ENCODE measurements at regions not wholly inside any gene's neighbourhood (a gene's known extent, or its start where the extent isn't known, plus 50 kb on each side); places are given as distances from the start of the nearest gene placed in this dataset.

GRCh38 chr2:151159109-151159662 is 102.5 kb downstream of the RBM43 start:
- H3K4me2 ChIP-seq, result no peak overlapping the region
- no peak overlapping the region for H3K27ac ChIP-seq
- H3K4me1 ChIP-seq, result peaks cover 28% of the 10 kb centered on the region
- no peaks in the 10 kb centered on the region for H3K9me3 ChIP-seq
- no peak for TF ChIP-seq Cebpa-rat (IDR thresholded peaks at IDR 0.05)
- H3K27me3 ChIP-seq, result no peaks in the 10 kb centered on the region
- H3K4me3 ChIP-seq, result no peak overlapping the region
- H3K9ac ChIP-seq, result no peak overlapping the region
- H3K36me3 ChIP-seq, result no peaks in the 10 kb centered on the region
- no peaks in the 10 kb centered on the region for H4K20me1 ChIP-seq

GRCh38 chr2:151157000-151157735 is 104.5 kb downstream of the RBM43 start:
- Histone ChIP-seq H4K20me1 (no peaks in the 10 kb centered on the region), H3K27me3 (no peaks in the 10 kb centered on the region), H3K4me3 (no peak overlapping the region), H3K9me3 (no peaks in the 10 kb centered on the region), H3K4me2 (peak overlapping the region; percentile 46), H3K4me1 (peaks cover 24% of the 10 kb centered on the region), H3K36me3 (no peaks in the 10 kb centered on the region), H3K27ac (no peak overlapping the region), H3K9ac (no peak overlapping the region)
- TF ChIP-seq Cebpa-rat (IDR thresholded peaks at IDR 0.05), result no peak

- Histone ChIP-seq H3K9me3 (no peaks in the 10 kb centered on the region), H3K4me3 (no peak overlapping the region), H3K36me3 (no peaks in the 10 kb centered on the region), H3K27me3 (no peaks in the 10 kb centered on the region), H3K9ac (no peak overlapping the region), H3K27ac (no peak overlapping the region), H4K20me1 (no peaks in the 10 kb centered on the region), H3K4me2 (peak overlapping the region; percentile 46), H3K4me1 (peaks cover 23% of the 10 kb centered on the region)
- no peak for TF ChIP-seq Cebpa-rat (IDR thresholded peaks at IDR 0.05)
Observed at GRCh38 chr2:151156431-151156830, 105.2 kb downstream of the RBM43 start.

- Histone ChIP-seq H3K9me3 (no peaks in the 10 kb centered on the region), H3K4me3 (no peak overlapping the region), H3K4me2 (no peak overlapping the region), H4K20me1 (no peaks in the 10 kb centered on the region), H3K27me3 (no peaks in the 10 kb centered on the region), H3K36me3 (no peaks in the 10 kb centered on the region), H3K9ac (no peak overlapping the region), H3K4me1 (peaks cover 45% of the 10 kb centered on the region), H3K27ac (no peak overlapping the region)
- TF ChIP-seq Cebpa-rat (IDR thresholded peaks at IDR 0.05), result no peak
Observed at GRCh38 chr2:151153601-151154000, 108.1 kb downstream of the RBM43 start.

GRCh38 chr2:151150331-151151320 is 111.0 kb downstream of the RBM43 start:
- no peaks in the 10 kb centered on the region for H3K27me3 ChIP-seq
- H3K9me3 ChIP-seq, result no peaks in the 10 kb centered on the region
- peaks cover 40% of the 10 kb centered on the region for H3K4me1 ChIP-seq
- no peak overlapping the region for H3K4me3 ChIP-seq
- H3K36me3 ChIP-seq, result no peaks in the 10 kb centered on the region
- H3K4me2 ChIP-seq, result peak overlapping the region; percentile 69
- H3K9ac ChIP-seq, result no peak overlapping the region
- no peaks in the 10 kb centered on the region for H4K20me1 ChIP-seq
- peak overlapping the region; percentile 44 for H3K27ac ChIP-seq
- TF ChIP-seq Cebpa-rat (IDR thresholded peaks at IDR 0.05), result no peak

- H3K9me3 ChIP-seq, result no peaks in the 10 kb centered on the region
- no peak overlapping the region for H3K4me3 ChIP-seq
- no peaks in the 10 kb centered on the region for H3K27me3 ChIP-seq
- H3K27ac ChIP-seq, result no peak overlapping the region
- H3K9ac ChIP-seq, result no peak overlapping the region
- no peaks in the 10 kb centered on the region for H3K36me3 ChIP-seq
- TF ChIP-seq Cebpa-rat (IDR thresholded peaks at IDR 0.05), result no peak
- no peaks in the 10 kb centered on the region for H4K20me1 ChIP-seq
- no peaks in the 10 kb centered on the region for H3K4me1 ChIP-seq
- no peak overlapping the region for H3K4me2 ChIP-seq
Observed at GRCh38 chr2:151138507-151138906, 123.2 kb downstream of the RBM43 start.

- no peaks in the 10 kb centered on the region for H3K27me3 ChIP-seq
- H3K4me3 ChIP-seq, result no peak overlapping the region
- no peak overlapping the region for H3K27ac ChIP-seq
- TF ChIP-seq Cebpa-rat (IDR thresholded peaks at IDR 0.05), result no peak
- H3K4me1 ChIP-seq, result no peaks in the 10 kb centered on the region
- no peaks in the 10 kb centered on the region for H3K36me3 ChIP-seq
- H3K4me2 ChIP-seq, result no peak overlapping the region
- H3K9me3 ChIP-seq, result no peaks in the 10 kb centered on the region
- no peak overlapping the region for H3K9ac ChIP-seq
- no peaks in the 10 kb centered on the region for H4K20me1 ChIP-seq
Observed at GRCh38 chr2:151137526-151137925, 124.1 kb downstream of the RBM43 start.

- no peak for TF ChIP-seq Cebpa-rat (IDR thresholded peaks at IDR 0.05)
- no peak overlapping the region for H3K4me3 ChIP-seq
- peaks cover 9% of the 10 kb centered on the region; the same call in 1 of the 2 replicates for H3K4me1 ChIP-seq
- no peaks in the 10 kb centered on the region for H3K27me3 ChIP-seq
- no peak overlapping the region for H3K9ac ChIP-seq
- H3K27ac ChIP-seq, result no peak overlapping the region
- H3K36me3 ChIP-seq, result no peaks in the 10 kb centered on the region
- no peaks in the 10 kb centered on the region for H4K20me1 ChIP-seq
- H3K4me2 ChIP-seq, result no peak overlapping the region
- H3K9me3 ChIP-seq, result no peaks in the 10 kb centered on the region
Observed at GRCh38 chr2:151120011-151120410, 141.7 kb downstream of the RBM43 start.

GRCh38 chr2:151119374-151119773 is 142.3 kb downstream of the RBM43 start:
- Histone ChIP-seq H3K4me3 (no peak overlapping the region), H3K36me3 (no peaks in the 10 kb centered on the region), H3K9me3 (no peaks in the 10 kb centered on the region), H3K9ac (no peak overlapping the region), H3K27me3 (no peaks in the 10 kb centered on the region), H4K20me1 (no peaks in the 10 kb centered on the region), H3K27ac (no peak overlapping the region), H3K4me2 (no peak overlapping the region), H3K4me1 (peaks cover 9% of the 10 kb centered on the region; the same call in 1 of the 2 replicates)
- no peak for TF ChIP-seq Cebpa-rat (IDR thresholded peaks at IDR 0.05)

Data from BLaER1 (cell line).